ENCODE measurements at regions not wholly inside any gene's neighbourhood (a gene's known extent, or its start where the extent isn't known, plus 50 kb on each side); places are given as distances from the start of the nearest gene placed in this dataset.

GRCh38 chrX:9390693-9391368, 74.0 kb upstream of the TBL1X start:
- H3K27me3 ChIP-seq = no peaks in the 10 kb centered on the region
- TF ChIP-seq CTCF (IDR thresholded peaks at IDR 0.05) = no peak
- no peak overlapping the region for H3K27ac ChIP-seq
- peaks cover 35 to 42% of the 10 kb centered on the region in 2 experiments for H3K4me1 ChIP-seq (ENCODE audit: control insufficient read depth in 1 of 2, insufficient read depth in 1 of 2, low read depth in 1 of 2, low read length in 1 of 2)
- no peaks in the 10 kb centered on the region for H3K9me3 ChIP-seq
- no peaks in the 10 kb centered on the region for H3K36me3 ChIP-seq
- H3K4me3 ChIP-seq (ENCODE audit: low read depth in 1 of 2, low read length in 1 of 2) = no peak overlapping the region

- no peak overlapping the region for H3K27ac ChIP-seq
- H3K36me3 ChIP-seq = no peaks in the 10 kb centered on the region
- no peaks in the 10 kb centered on the region for H3K9me3 ChIP-seq
- no peak overlapping the region for H3K4me3 ChIP-seq (ENCODE audit: low read depth in 1 of 2, low read length in 1 of 2)
- peaks cover 35 to 43% of the 10 kb centered on the region in 2 experiments for H3K4me1 ChIP-seq (ENCODE audit: control insufficient read depth in 1 of 2, insufficient read depth in 1 of 2, low read depth in 1 of 2, low read length in 1 of 2)
- H3K27me3 ChIP-seq = no peaks in the 10 kb centered on the region
- TF ChIP-seq CTCF (IDR thresholded peaks at IDR 0.05) = no peak
Measured at GRCh38 chrX:9392445-9392844, 72.4 kb upstream of the TBL1X start.

GRCh38 chrX:9393571-9393970, 71.3 kb upstream of the TBL1X start:
- Histone ChIP-seq H3K27me3 (no peaks in the 10 kb centered on the region), H3K4me1 (ENCODE audit: control insufficient read depth in 1 of 2, insufficient read depth in 1 of 2, low read depth in 1 of 2, low read length in 1 of 2) (peaks cover 35 to 43% of the 10 kb centered on the region in 2 experiments), H3K4me3 (ENCODE audit: low read depth in 1 of 2, low read length in 1 of 2) (no peak overlapping the region), H3K27ac (peak overlapping the region; percentile 58), H3K36me3 (no peaks in the 10 kb centered on the region), H3K9me3 (no peaks in the 10 kb centered on the region)
- no peak for TF ChIP-seq CTCF (IDR thresholded peaks at IDR 0.05)

GRCh38 chrX:9394212-9394611, 70.6 kb upstream of the TBL1X start:
- Histone ChIP-seq H3K9me3 (no peaks in the 10 kb centered on the region), H3K27ac (peak overlapping the region; percentile 58), H3K27me3 (no peaks in the 10 kb centered on the region), H3K4me1 (ENCODE audit: control insufficient read depth in 1 of 2, insufficient read depth in 1 of 2, low read depth in 1 of 2, low read length in 1 of 2) (peaks cover 35 to 43% of the 10 kb centered on the region in 2 experiments), H3K36me3 (no peaks in the 10 kb centered on the region), H3K4me3 (ENCODE audit: low read depth in 1 of 2, low read length in 1 of 2) (no peak overlapping the region)
- TF ChIP-seq CTCF (IDR thresholded peaks at IDR 0.05) = no peak

GRCh38 chrX:9396930-9397329, 67.9 kb upstream of the TBL1X start:
- no peak for TF ChIP-seq CTCF (IDR thresholded peaks at IDR 0.05)
- no peaks in the 10 kb centered on the region for H3K27me3 ChIP-seq
- H3K9me3 ChIP-seq = no peaks in the 10 kb centered on the region
- H3K4me1 ChIP-seq (ENCODE audit: control insufficient read depth in 1 of 2, insufficient read depth in 1 of 2, low read depth in 1 of 2, low read length in 1 of 2) = peaks cover 32 to 33% of the 10 kb centered on the region in 2 experiments
- H3K36me3 ChIP-seq = no peaks in the 10 kb centered on the region
- H3K27ac ChIP-seq = no peak overlapping the region
- H3K4me3 ChIP-seq (ENCODE audit: low read depth in 1 of 2, low read length in 1 of 2) = no peak overlapping the region

All from neutrophil (primary cell).